VCaP (cell line): ENCODE measurements at regions not wholly inside any gene's neighbourhood (a gene's known extent, or its start where the extent isn't known, plus 50 kb on each side); places are given as distances from the start of the nearest gene placed in this dataset.

Source experiments
- H3K27ac ChIP-seq: fragments of 450-650 bp; 2 replicates; pipeline ENCODE4 v1.5.1; 2017
- TF ChIP-seq, protein P1 (sequence below): fragments of 450-650 bp; conservative IDR thresholded peaks from 2 replicates; pipeline ENCODE4 v1.5.1; 2017; ENCODE audit warnings: mild to moderate bottlenecking, moderate library complexity

DNA sequence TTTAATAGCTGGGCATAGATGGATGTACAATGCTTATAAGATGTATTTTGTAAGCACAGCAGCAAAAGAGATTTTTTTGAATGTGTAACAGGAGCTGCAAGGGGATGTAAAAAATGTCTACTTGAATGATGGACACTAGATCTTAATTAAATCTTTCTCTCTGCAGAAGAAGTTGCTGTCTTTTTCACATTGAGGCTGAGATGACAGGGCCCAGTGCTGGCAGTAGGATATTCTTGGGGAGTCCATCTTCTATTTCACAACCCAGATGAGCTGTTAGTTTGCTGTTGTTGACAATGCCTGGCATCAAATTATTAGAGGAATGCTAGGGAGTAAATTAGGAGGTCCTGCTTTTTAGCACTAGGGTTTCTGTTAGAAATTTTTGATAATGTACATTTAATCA lies 698.7 kb downstream of the SLITRK5 start:
- no peak overlapping the region for H3K27ac ChIP-seq
- TF ChIP-seq, protein P1, sequence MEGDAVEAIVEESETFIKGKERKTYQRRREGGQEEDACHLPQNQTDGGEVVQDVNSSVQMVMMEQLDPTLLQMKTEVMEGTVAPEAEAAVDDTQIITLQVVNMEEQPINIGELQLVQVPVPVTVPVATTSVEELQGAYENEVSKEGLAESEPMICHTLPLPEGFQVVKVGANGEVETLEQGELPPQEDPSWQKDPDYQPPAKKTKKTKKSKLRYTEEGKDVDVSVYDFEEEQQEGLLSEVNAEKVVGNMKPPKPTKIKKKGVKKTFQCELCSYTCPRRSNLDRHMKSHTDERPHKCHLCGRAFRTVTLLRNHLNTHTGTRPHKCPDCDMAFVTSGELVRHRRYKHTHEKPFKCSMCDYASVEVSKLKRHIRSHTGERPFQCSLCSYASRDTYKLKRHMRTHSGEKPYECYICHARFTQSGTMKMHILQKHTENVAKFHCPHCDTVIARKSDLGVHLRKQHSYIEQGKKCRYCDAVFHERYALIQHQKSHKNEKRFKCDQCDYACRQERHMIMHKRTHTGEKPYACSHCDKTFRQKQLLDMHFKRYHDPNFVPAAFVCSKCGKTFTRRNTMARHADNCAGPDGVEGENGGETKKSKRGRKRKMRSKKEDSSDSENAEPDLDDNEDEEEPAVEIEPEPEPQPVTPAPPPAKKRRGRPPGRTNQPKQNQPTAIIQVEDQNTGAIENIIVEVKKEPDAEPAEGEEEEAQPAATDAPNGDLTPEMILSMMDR: no peak

DNA sequence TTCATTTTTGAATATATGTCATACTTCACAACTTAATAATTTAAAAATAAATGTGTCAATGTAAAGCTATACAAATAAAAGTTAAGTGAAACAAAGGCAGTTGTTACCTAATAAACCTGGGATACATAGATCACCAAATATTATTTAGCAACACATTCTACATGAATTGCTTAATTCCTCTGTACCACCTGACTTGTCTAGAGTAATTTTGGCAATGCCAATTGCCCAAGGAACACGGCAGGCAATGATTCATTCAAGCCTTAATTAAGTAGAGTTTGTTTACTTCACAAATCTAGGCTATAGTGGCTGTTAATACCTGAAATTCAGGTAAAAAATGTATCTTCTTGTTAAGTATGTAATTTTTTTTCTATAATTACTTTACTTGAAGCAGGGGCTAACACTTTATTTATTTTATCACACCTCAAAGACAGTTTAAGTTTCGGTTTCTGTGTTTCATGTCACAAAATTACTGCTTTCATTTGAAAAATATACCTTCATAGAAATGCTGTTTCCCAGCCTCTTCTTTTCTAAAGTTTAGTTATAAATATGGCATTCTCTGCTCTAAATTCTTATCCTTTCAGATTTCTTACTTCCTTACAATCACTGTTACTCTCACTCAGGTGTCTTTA lies 705.7 kb downstream of the SLITRK5 start:
- H3K27ac ChIP-seq: no peak overlapping the region
- TF ChIP-seq, protein P1: no peak

GRCh38 chr13:88377852-88378251 lies 706.7 kb downstream of the SLITRK5 start:
- H3K27ac ChIP-seq: no peak overlapping the region
- TF ChIP-seq, protein P1: no peak

DNA sequence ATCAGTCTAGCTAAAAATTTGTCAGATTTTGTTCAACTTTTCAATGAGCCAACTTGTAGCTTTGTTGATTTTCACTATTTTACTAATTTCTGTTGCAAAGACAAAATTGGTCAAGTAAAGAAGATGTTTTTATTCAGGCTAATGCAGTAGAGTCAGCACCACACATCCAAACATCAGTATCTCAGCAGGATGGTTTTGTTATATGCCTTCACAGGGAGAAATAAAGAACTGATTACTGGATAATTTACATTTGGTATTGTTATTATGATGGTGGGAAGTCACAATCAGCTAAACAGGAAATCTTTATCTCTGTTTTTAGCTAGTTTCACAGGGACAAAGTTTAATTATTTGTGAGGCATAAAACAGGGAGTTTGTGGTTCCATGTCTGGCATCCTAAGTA lies 713.4 kb downstream of the SLITRK5 start:
- H3K27ac ChIP-seq: no peak overlapping the region
- TF ChIP-seq, protein P1: no peak

DNA sequence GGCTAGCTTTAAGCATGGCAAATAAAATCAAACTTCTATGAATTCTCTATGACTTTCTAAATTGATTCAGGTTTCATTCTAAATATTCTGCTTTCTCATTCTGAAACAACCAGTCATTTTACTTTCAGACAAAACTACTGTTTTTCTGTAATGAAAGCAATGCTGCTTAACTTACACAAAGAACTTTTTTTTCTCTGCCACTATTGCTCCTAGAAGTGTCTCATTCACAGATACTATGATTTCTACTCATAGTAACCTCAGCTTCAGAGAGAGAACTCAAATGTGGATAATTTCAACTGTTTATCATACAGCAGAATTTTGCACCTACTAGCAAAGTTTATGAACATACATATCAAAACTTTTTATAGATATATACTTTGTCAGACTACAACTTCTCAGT lies 724.6 kb downstream of the SLITRK5 start:
- TF ChIP-seq, protein P1: no peak
- no peak overlapping the region for H3K27ac ChIP-seq

DNA sequence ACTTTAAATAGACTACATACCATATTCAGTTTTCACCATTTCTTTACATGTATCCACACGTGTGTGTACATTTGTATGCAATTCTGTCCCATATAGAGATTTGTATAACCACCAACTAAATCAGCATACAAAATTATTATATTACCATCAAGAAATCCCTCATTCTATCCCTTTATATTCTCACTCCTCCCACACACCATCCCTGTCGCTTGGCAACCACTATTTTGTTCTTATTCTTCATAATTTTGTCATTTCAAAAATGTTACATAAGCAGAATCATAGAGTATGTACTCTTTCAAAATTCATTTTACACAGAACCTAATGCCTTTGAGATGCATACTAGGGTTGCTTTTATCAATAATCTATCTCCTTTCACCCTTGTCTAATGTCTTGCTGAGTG lies 740.5 kb downstream of the SLITRK5 start:
- TF ChIP-seq, protein P1: no peak
- H3K27ac ChIP-seq: no peak overlapping the region

DNA sequence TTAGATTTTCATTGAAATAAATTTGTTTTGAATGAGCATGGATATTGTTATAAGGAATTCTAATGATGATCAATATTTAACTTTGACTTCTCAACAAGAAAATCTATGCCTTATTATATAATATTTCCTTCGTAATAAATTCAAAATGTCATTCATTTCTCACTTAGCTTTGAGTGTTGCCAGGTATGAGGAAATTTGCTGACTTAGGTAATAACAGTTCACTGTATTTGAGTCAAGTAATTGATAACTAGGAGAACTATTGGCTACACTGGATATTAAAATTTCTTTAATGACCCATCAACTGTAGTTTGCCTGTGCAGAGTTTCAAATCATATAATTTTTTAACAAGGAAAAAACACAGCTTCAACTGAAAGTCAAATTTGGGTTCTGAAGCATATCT lies 746.6 kb downstream of the SLITRK5 start:
- no peak overlapping the region for H3K27ac ChIP-seq
- TF ChIP-seq, protein P1: no peak
